IMR-90 (cell line): ENCODE measurements at regions not wholly inside any gene's neighbourhood (a gene's known extent, or its start where the extent isn't known, plus 50 kb on each side); places are given as distances from the start of the nearest gene placed in this dataset.

Experiments
- ATAC-seq: fragments of 200-7000 bp; cut with Tn5 transposase; 2 replicates; pipeline ENCODE4 v1.9.1; 2020; ENCODE audit warnings: low read depth, mild to moderate bottlenecking, moderate library complexity
- BruUV-seq: library from RNA; stranded (reverse); fragments of 400-500 nt; replicated peaks from 2 replicates; lab custom pipeline; 2021; lab: Mats Ljungman, UMichigan
- CTCF ChIA-PET: fragments of 300-600 bp; formaldehyde crosslinking; extraction: SDS; loops from one replicate; lab custom pipeline; 2021; ENCODE audit warnings: antibody characterized with exemption; lab: Yijun Ruan, JAX
- POLR2A ChIA-PET: fragments of 300-600 bp; sonication (Branson Sonifier 250); formaldehyde crosslinking; loops from one replicate; lab custom pipeline; 2022; ENCODE audit warnings: antibody characterized with exemption; ENCODE audit not compliant: unreplicated experiment; lab: Charles Lee
- DNase-seq: peaks from one replicate; pipeline ENCODE4 v3.0.0; 2013
- H2AFZ ChIP-seq: replicated peaks from 2 replicates; pipeline ENCODE3; 2013; ENCODE audit warnings: low read length, mild to moderate bottlenecking; ENCODE audit not compliant: poor library complexity
- H2AK5ac ChIP-seq: 2 replicates; pipeline ENCODE4 v1.6.1; 2013; ENCODE audit warnings: low read depth, low read length, inconsistent platforms
- H2AK9ac ChIP-seq: replicated peaks from 2 replicates; pipeline ENCODE3; 2013; ENCODE audit warnings: mild to moderate bottlenecking, low read depth, low read length, moderate library complexity; ENCODE audit not compliant: poor library complexity
- H2BK120ac ChIP-seq: 2 replicates; pipeline ENCODE4 v1.6.1; 2013; ENCODE audit warnings: low read depth, low read length, inconsistent platforms
- H2BK15ac ChIP-seq: 3 replicates; pipeline ENCODE4 v1.6.1; 2013; ENCODE audit warnings: low read depth, low read length, inconsistent platforms
- H2BK20ac ChIP-seq: 2 replicates; pipeline ENCODE4 v1.6.1; 2013; ENCODE audit warnings: low read depth, mild to moderate bottlenecking, inconsistent platforms, low read length, moderate library complexity
- H2BK5ac ChIP-seq: 2 replicates; pipeline ENCODE4 v1.6.1; 2013; ENCODE audit warnings: mild to moderate bottlenecking, low read depth, low read length, inconsistent platforms; ENCODE audit not compliant: poor library complexity, severe bottlenecking
- H3K14ac ChIP-seq: replicated peaks from 2 replicates; pipeline ENCODE4 v1.6.1; 2013; ENCODE audit warnings: low read depth, low read length, inconsistent platforms
- H3K18ac ChIP-seq: 2 replicates; pipeline ENCODE4 v1.6.1; 2013; ENCODE audit warnings: low read depth, low read length, control low read depth
- H3K23ac ChIP-seq: 2 replicates; pipeline ENCODE4 v1.6.1; 2013; ENCODE audit warnings: low read depth, low read length, inconsistent platforms
- H3K27ac ChIP-seq: 2 replicates; pipeline ENCODE4 v1.5.1; 2013; ENCODE audit warnings: mild to moderate bottlenecking, control low read depth, low read length; ENCODE audit not compliant: insufficient read depth
- H3K27me3 ChIP-seq: 2 replicates; pipeline ENCODE4 v1.6.1; 2013; ENCODE audit warnings: low read length; ENCODE audit not compliant: control insufficient read depth, insufficient read depth
- H3K36me3 ChIP-seq: 2 replicates; pipeline ENCODE4 v1.6.1; 2013; ENCODE audit warnings: low read length, mixed read lengths; ENCODE audit not compliant: control insufficient read depth, insufficient read depth
- H3K4ac ChIP-seq: 2 replicates; pipeline ENCODE4 v1.6.1; 2013; ENCODE audit warnings: low read depth, low read length, inconsistent platforms
- H3K4me1 ChIP-seq: 2 replicates; pipeline ENCODE4 v1.6.1; 2013; ENCODE audit warnings: low read length, mixed read lengths; ENCODE audit not compliant: control insufficient read depth, insufficient read depth
- H3K4me2 ChIP-seq: 2 replicates; pipeline ENCODE4 v1.6.1; 2013; ENCODE audit warnings: low read depth, mild to moderate bottlenecking, control low read depth, low read length, moderate library complexity
- H3K4me3 ChIP-seq: 2 replicates; pipeline ENCODE4 v1.5.1; 2013; ENCODE audit warnings: low read depth, mild to moderate bottlenecking, control low read depth, low read length, moderate library complexity; ENCODE audit not compliant: insufficient read depth
- H3K56ac ChIP-seq: 2 replicates; pipeline ENCODE4 v1.6.1; 2013; ENCODE audit warnings: low read length, inconsistent platforms; ENCODE audit not compliant: insufficient read depth; ENCODE audit errors: extremely low read depth
- H3K79me1 ChIP-seq, 2 experiments: 2 replicates each; pipeline ENCODE4 v1.6.1; 2013; ENCODE audit warnings: low read length in 2 of 2, inconsistent platforms in 1 of 2, low read depth in 1 of 2
- H3K9ac ChIP-seq: 2 replicates; pipeline ENCODE4 v1.6.1; 2013; ENCODE audit warnings: low read depth, low read length, control low read depth
- H3K9me1 ChIP-seq: 2 replicates; pipeline ENCODE4 v1.6.1; 2013; ENCODE audit warnings: low read length, inconsistent platforms; ENCODE audit not compliant: insufficient read depth
- H3K9me3 ChIP-seq: 2 replicates; pipeline ENCODE4 v1.6.1; 2013; ENCODE audit warnings: low read length; ENCODE audit not compliant: control insufficient read depth, insufficient read depth
- H4K20me1 ChIP-seq: 2 replicates; pipeline ENCODE4 v1.6.1; 2013; ENCODE audit warnings: low read length, inconsistent platforms; ENCODE audit not compliant: insufficient read depth
- H4K5ac ChIP-seq: 2 replicates; pipeline ENCODE4 v1.6.1; 2013; ENCODE audit warnings: mild to moderate bottlenecking, low read depth, low read length, control low read depth
- H4K8ac ChIP-seq, 2 experiments: 2 replicates each; pipeline ENCODE4 v1.6.1; 2013; ENCODE audit warnings: low read depth in 2 of 2, low read length in 2 of 2, control low read depth in 1 of 2, inconsistent platforms in 1 of 2
- H4K91ac ChIP-seq: 2 replicates; pipeline ENCODE4 v1.6.1; 2013; ENCODE audit warnings: low read depth, low read length, inconsistent platforms; ENCODE audit not compliant: insufficient read depth
- BHLHE40 ChIP-seq: fragments of 150-350 bp; IDR thresholded peaks from 2 replicates; pipeline ENCODE4 v1.6.1; 2016; ENCODE audit warnings: mild to moderate bottlenecking, low read depth, low read length
- CEBPB ChIP-seq: IDR thresholded peaks from 2 replicates; pipeline ENCODE4 v1.6.1; 2012; ENCODE audit warnings: low read depth, low read length, improper control_type of control experiment
- CHD1 ChIP-seq: IDR thresholded peaks from 2 replicates; pipeline ENCODE4 v1.6.1; 2012; ENCODE audit warnings: low read depth, low read length, improper control_type of control experiment
- CTCF ChIP-seq: conservative IDR thresholded peaks from 2 replicates; pipeline ENCODE4 v1.5.1; 2012; ENCODE audit warnings: mild to moderate bottlenecking, low read depth, low read length, improper control_type of control experiment
- FOS ChIP-seq: fragments of 150-350 bp; IDR thresholded peaks from 2 replicates; pipeline ENCODE4 v1.6.1; 2016; ENCODE audit warnings: low read depth, low read length
- MAFK ChIP-seq: IDR thresholded peaks from 2 replicates; pipeline ENCODE4 v1.6.1; 2012; ENCODE audit warnings: low read depth, low read length, improper control_type of control experiment
- MAZ ChIP-seq: IDR thresholded peaks from 2 replicates; pipeline ENCODE4 v1.6.1; 2012; ENCODE audit warnings: low read depth, mild to moderate bottlenecking, low read length, improper control_type of control experiment, moderate library complexity, borderline replicate concordance
- MXI1 ChIP-seq: IDR thresholded peaks from 2 replicates; pipeline ENCODE4 v1.6.1; 2012; ENCODE audit warnings: low read depth, mild to moderate bottlenecking, low read length, moderate library complexity, borderline replicate concordance
- RAD21 ChIP-seq: IDR thresholded peaks from 2 replicates; pipeline ENCODE4 v1.6.1; 2012; ENCODE audit warnings: low read length, improper control_type of control experiment
- RCOR1 ChIP-seq: IDR thresholded peaks from 2 replicates; pipeline ENCODE4 v1.6.1; 2012; ENCODE audit warnings: mild to moderate bottlenecking, low read length, improper control_type of control experiment; ENCODE audit not compliant: insufficient replicate concordance
- RFX5 ChIP-seq: IDR thresholded peaks from 2 replicates; pipeline ENCODE4 v1.8.0; 2012; ENCODE audit warnings: low read depth, mild to moderate bottlenecking, low read length, moderate library complexity
- WGBS, 2 experiments: methylation state at CpG; one replicate each; pipeline versions ENCODE4 v1.1.5 to v1.1.7; 2013; ENCODE audit warnings: missing lambda C conversion rate in 2 of 2; ENCODE audit not compliant: insufficient read length in 1 of 2; ENCODE audit errors: extremely low coverage in 2 of 2; 5-methylcytosine and 5-hydroxymethylcytosine counted together
- dilution Hi-C: fragments of 300-500 bp; cut with HindIII; formaldehyde crosslinking; loops from one replicate; pipeline ENCODE4 v1.14.3; 2018; ENCODE audit warnings: low sequenced_read_pairs; ENCODE audit not compliant: unreplicated experiment
- in situ Hi-C: fragments of 300-500 bp; cut with MboI; formaldehyde crosslinking; loops from 3 replicates; pipeline ENCODE4 v1.14.3; 2019; ENCODE audit warnings: low sequenced_read_pairs, inconsistent platforms, mixed read lengths
- intact Hi-C: fragments of 100-400 bp; cut with micrococcal nuclease; formaldehyde crosslinking; loops from 2 replicates; pipeline ENCODE4 v1.10.0; 2022
- TF ChIP-seq, protein P1 (sequence below): fragments of 150-350 bp; IDR thresholded peaks from 2 replicates; pipeline ENCODE4 v1.6.1; 2017; ENCODE audit warnings: mild to moderate bottlenecking, antibody characterized with exemption, low read length, low read depth

DNA sequence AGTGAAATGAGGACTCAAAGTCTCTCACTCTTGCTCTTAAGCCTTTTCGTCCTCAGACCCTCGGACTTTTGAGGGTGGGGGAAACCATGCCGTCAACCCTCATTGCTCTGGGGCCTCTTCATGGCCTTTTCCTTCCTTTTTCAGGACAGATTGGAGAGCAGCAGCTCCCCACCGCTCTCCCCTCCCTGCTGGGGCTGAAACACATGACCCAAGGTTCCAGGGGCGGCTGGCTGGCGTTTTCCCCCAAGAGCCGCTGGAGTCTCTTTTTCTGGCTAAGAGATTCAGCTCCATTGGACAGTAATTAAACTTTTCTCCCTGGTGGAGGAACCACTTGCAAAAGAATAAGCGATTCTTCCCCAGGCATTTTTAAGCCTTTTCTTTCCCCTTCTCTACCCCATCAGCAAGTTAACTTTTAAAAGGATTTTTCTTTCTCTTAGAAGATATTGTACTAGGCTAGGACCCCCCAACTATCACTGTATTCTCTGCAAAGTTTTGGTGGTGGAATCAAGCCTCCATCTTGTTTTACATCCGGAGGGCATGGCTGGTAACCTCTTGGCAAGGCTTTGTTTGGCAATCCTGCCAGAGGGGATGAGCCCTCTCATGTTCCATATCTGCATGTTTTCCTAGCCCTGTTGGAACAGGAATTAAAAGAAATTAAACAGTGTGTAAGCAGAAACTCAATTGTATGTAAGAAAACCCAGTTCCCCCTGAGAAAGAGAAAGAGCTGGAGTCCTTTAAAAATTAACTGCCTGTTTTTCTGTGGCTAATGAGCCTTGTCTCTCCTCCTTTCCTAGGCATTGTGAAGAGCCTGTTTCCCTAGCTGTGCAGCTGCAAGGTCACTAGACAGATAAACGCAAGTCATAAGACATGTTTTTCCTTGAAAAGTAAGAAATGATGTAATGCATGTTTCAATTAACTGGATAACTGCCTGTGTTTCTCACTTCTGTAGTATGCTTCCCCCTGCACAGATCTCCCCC, 100.8 kb upstream of the GPR6 start:
- H3K56ac ChIP-seq: no peak overlapping the region
- H2AK5ac ChIP-seq: no peak overlapping the region
- intact Hi-C loops: no loop called here
- dilution Hi-C loops: no loop called here
- DNase-seq: no peak
- 0 out of 2 replicates have a peak, but pooled peaks cover 2% of the 10 kb centered on the region for H3K4me1 ChIP-seq
- H3K9me3 ChIP-seq: peaks cover 2% of the 10 kb centered on the region; the same call in 1 of the 2 replicates
- H2AFZ ChIP-seq: no peak overlapping the region
- no peak overlapping the region for H3K23ac ChIP-seq
- POLR2A ChIA-PET: no interaction called here
- no peak overlapping the region for H3K9ac ChIP-seq
- H2BK20ac ChIP-seq: no peak overlapping the region
- no peak overlapping the region for H2BK5ac ChIP-seq
- peak overlapping the region; percentile 74 for H3K18ac ChIP-seq
- no peak overlapping the region for H3K27ac ChIP-seq
- no peak overlapping the region for H2BK15ac ChIP-seq
- H3K4ac ChIP-seq: no peak overlapping the region
- peaks cover 7% of the 10 kb centered on the region for H3K27me3 ChIP-seq
- 61% methylated on average over 4 of the region's 10 CpGs; no CpG with 5 or more reads in 1 of the 2 experiments for WGBS, 2 experiments
- H3K36me3 ChIP-seq: no peaks in the 10 kb centered on the region
- no peaks in the 10 kb centered on the region for H3K79me1 ChIP-seq
- H2AK9ac ChIP-seq: no peak overlapping the region
- H3K4me3 ChIP-seq: no peak overlapping the region
- no peaks in the 10 kb centered on the region for H4K20me1 ChIP-seq
- no peak overlapping the region for H3K4me2 ChIP-seq
- H4K91ac ChIP-seq: no peak overlapping the region
- no peak overlapping the region for H2BK120ac ChIP-seq
- no peak overlapping the region for H3K14ac ChIP-seq
- CTCF ChIA-PET: interaction anchor here (0.6 kb wide), 1 partner anchor 99 kb away, joined by 3 read pairs; no protein-coding TSS in a partner anchor
- H4K5ac ChIP-seq: peak overlapping the region; percentile 69; the same call in 1 of the 2 replicates
- BruUV-seq: no TSS peak
- H4K8ac ChIP-seq: no peak overlapping the region
- ATAC-seq: no peak; the same call in 1 of the 2 replicates
- in situ Hi-C loops: no loop called here
- no peak for TF ChIP-seq CTCF
- no peak for TF ChIP-seq FOS
- TF ChIP-seq MXI1: no peak
- no peak for TF ChIP-seq BHLHE40
- TF ChIP-seq, protein P1, sequence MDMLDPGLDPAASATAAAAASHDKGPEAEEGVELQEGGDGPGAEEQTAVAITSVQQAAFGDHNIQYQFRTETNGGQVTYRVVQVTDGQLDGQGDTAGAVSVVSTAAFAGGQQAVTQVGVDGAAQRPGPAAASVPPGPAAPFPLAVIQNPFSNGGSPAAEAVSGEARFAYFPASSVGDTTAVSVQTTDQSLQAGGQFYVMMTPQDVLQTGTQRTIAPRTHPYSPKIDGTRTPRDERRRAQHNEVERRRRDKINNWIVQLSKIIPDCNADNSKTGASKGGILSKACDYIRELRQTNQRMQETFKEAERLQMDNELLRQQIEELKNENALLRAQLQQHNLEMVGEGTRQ: no peak
- TF ChIP-seq CHD1: no peak
- TF ChIP-seq MAZ: no peak
- no peak for TF ChIP-seq MAFK
- TF ChIP-seq RAD21: no peak
- no peak for TF ChIP-seq RCOR1
- no peak for TF ChIP-seq CEBPB
- TF ChIP-seq RFX5: no peak
- H3K9me1 ChIP-seq: no peaks in the 10 kb centered on the region
